ENCODE measurements at regions not wholly inside any gene's neighbourhood (a gene's known extent, or its start where the extent isn't known, plus 50 kb on each side); places are given as distances from the start of the nearest gene placed in this dataset.

GRCh38 chr15:69939513-69940440 is 157.9 kb downstream of the TLE3 start:
- Histone ChIP-seq H3K4me3 (ENCODE audit: low read depth, low read length) (no peak overlapping the region), H3K36me3 (no peaks in the 10 kb centered on the region), H3K9me3 (no peaks in the 10 kb centered on the region), H3K27me3 (no peaks in the 10 kb centered on the region), H3K4me1 (no peaks in the 10 kb centered on the region)
- TF ChIP-seq CTCF (IDR thresholded peaks at IDR 0.05; ENCODE audit: low read depth, low read length) = no peak
- no peak for DNase-seq

GRCh38 chr15:69940441-69941300 is 157.0 kb downstream of the TLE3 start:
- H3K4me1 ChIP-seq = no peaks in the 10 kb centered on the region
- H3K27me3 ChIP-seq = no peaks in the 10 kb centered on the region
- no peak overlapping the region for H3K4me3 ChIP-seq (ENCODE audit: low read depth, low read length)
- no peaks in the 10 kb centered on the region for H3K36me3 ChIP-seq
- DNase-seq = no peak
- H3K9me3 ChIP-seq = no peaks in the 10 kb centered on the region
- no peak for TF ChIP-seq CTCF (IDR thresholded peaks at IDR 0.05; ENCODE audit: low read depth, low read length)

- DNase-seq = no peak
- H3K36me3 ChIP-seq = no peaks in the 10 kb centered on the region
- TF ChIP-seq CTCF (IDR thresholded peaks at IDR 0.05; ENCODE audit: low read depth, low read length) = no peak
- no peaks in the 10 kb centered on the region for H3K9me3 ChIP-seq
- H3K4me1 ChIP-seq = no peaks in the 10 kb centered on the region
- no peak overlapping the region for H3K4me3 ChIP-seq (ENCODE audit: low read depth, low read length)
- H3K27me3 ChIP-seq = no peaks in the 10 kb centered on the region
Measured at GRCh38 chr15:69941301-69941605, 156.5 kb downstream of the TLE3 start.

- no peaks in the 10 kb centered on the region for H3K36me3 ChIP-seq
- DNase-seq = no peak
- H3K4me1 ChIP-seq = no peaks in the 10 kb centered on the region
- H3K9me3 ChIP-seq = no peaks in the 10 kb centered on the region
- no peak overlapping the region for H3K4me3 ChIP-seq (ENCODE audit: low read depth, low read length)
- H3K27me3 ChIP-seq = no peaks in the 10 kb centered on the region
- no peak for TF ChIP-seq CTCF (IDR thresholded peaks at IDR 0.05; ENCODE audit: low read depth, low read length)
Measured at GRCh38 chr15:69941706-69942495, 155.8 kb downstream of the TLE3 start.

- no peaks in the 10 kb centered on the region for H3K36me3 ChIP-seq
- H3K27me3 ChIP-seq = no peaks in the 10 kb centered on the region
- no peak for DNase-seq
- H3K4me1 ChIP-seq = no peaks in the 10 kb centered on the region
- TF ChIP-seq CTCF (IDR thresholded peaks at IDR 0.05; ENCODE audit: low read depth, low read length) = no peak
- no peak overlapping the region for H3K4me3 ChIP-seq (ENCODE audit: low read depth, low read length)
- no peaks in the 10 kb centered on the region for H3K9me3 ChIP-seq
Measured at GRCh38 chr15:69943637-69944036, 154.1 kb downstream of the TLE3 start.

All from BE2C (cell line).